Gastrocnemius medialis (tissue), 4 donors: ENCODE measurements at regions not wholly inside any gene's neighbourhood (a gene's known extent, or its start where the extent isn't known, plus 50 kb on each side); places are given as distances from the start of the nearest gene placed in this dataset.

Experiments used
- POLR2A ChIP-seq, 2 donors: fragments of 450-650 bp; IDR thresholded peaks; one replicate each; pipeline ENCODE4 v1.6.1; 2017; ENCODE audit warnings: antibody characterized with exemption in 2 of 2, mild to moderate bottlenecking in 2 of 2, moderate library complexity in 2 of 2
- TF ChIP-seq, protein P1 (sequence below), 5 experiments: fragments of 450-650 bp in 3 of 5; fragments of 200-600 bp in 2 of 5; sonication (generic) in 2 of 5; IDR thresholded peaks in 4 of 5; conservative IDR thresholded peaks in 1 of 5; 1 replicate in 4 of 5; 2 replicates in 1 of 5; pipeline ENCODE4 v1.5.1; 2016 to 2019; ENCODE audit warnings: antibody characterized with exemption in 5 of 5, mild to moderate bottlenecking in 3 of 5, moderate library complexity in 3 of 5

DNA sequence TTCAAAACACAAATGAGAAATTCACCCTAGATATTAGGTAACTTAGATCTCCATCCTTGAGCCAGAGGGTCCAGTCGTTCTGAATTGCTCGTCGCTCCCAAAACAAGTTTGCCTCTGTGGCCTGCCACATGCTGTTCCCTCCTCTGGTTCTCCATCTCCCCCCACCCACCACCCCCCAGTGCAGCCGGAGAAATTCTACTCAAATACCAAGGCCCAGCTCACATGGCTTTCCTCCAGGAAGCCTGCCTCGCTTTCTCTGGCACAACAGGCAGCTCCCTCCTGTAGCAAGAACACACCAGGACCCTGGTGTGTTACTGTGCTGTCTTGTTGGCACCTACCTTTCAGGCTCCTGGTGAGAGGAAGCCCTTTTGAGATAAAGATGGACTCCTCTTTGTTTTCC, 52.7 kb upstream of the C10orf90 start:
- TF ChIP-seq, protein P1, sequence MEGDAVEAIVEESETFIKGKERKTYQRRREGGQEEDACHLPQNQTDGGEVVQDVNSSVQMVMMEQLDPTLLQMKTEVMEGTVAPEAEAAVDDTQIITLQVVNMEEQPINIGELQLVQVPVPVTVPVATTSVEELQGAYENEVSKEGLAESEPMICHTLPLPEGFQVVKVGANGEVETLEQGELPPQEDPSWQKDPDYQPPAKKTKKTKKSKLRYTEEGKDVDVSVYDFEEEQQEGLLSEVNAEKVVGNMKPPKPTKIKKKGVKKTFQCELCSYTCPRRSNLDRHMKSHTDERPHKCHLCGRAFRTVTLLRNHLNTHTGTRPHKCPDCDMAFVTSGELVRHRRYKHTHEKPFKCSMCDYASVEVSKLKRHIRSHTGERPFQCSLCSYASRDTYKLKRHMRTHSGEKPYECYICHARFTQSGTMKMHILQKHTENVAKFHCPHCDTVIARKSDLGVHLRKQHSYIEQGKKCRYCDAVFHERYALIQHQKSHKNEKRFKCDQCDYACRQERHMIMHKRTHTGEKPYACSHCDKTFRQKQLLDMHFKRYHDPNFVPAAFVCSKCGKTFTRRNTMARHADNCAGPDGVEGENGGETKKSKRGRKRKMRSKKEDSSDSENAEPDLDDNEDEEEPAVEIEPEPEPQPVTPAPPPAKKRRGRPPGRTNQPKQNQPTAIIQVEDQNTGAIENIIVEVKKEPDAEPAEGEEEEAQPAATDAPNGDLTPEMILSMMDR (IDR thresholded peaks at IDR 0.05 in 4 of 5, conservative IDR thresholded peaks at IDR 0.05 in 1 of 5) = no peak
- TF ChIP-seq POLR2A (IDR thresholded peaks at IDR 0.05) = no peak
